DOHH2 (cell line): ENCODE measurements at regions not wholly inside any gene's neighbourhood (a gene's known extent, or its start where the extent isn't known, plus 50 kb on each side); places are given as distances from the start of the nearest gene placed in this dataset.

Experiments
- CTCF ChIP-seq: fragments of 200-600 bp; sonication (generic); IDR thresholded peaks from one replicate; pipeline ENCODE4 v1.5.1; 2014; ENCODE audit warnings: antibody characterized with exemption, mild to moderate bottlenecking, low read depth, low read length; ENCODE audit not compliant: poor library complexity, severe bottlenecking
- EZH2phosphoT487 ChIP-seq: fragments of 200-600 bp; sonication (generic); IDR thresholded peaks from 2 replicates; pipeline ENCODE4 v1.6.1; 2017; ENCODE audit warnings: borderline replicate concordance, mild to moderate bottlenecking, antibody characterized with exemption, low read length, moderate library complexity, mixed read lengths

- TF ChIP-seq EZH2phosphoT487 (no peak), CTCF (no peak)
Measured at GRCh38 chr7:33698692-33699128, 206.6 kb upstream of the BMPER start.
